MM.1S (cell line): ENCODE measurements at regions not wholly inside any gene's neighbourhood (a gene's known extent, or its start where the extent isn't known, plus 50 kb on each side); places are given as distances from the start of the nearest gene placed in this dataset.

Experiments
- DNase-seq: peaks from one replicate; pipeline ENCODE4 v3.0.0-alpha.2; 2015
- H2AFZ ChIP-seq: fragments of 300-600 bp; sonication (generic); 2 replicates; pipeline ENCODE4 v1.6.0; 2016; ENCODE audit warnings: antibody characterized with exemption, low read length
- H3F3A ChIP-seq: fragments of 300-600 bp; sonication (generic); 2 replicates; pipeline ENCODE4 v1.6.1; 2016; ENCODE audit warnings: mild to moderate bottlenecking, antibody characterized with exemption, low read length, moderate library complexity, mixed read lengths; ENCODE audit not compliant: insufficient read depth
- H3K27ac ChIP-seq: fragments of 300-600 bp; sonication (generic); 2 replicates; pipeline ENCODE4 v1.5.1; 2016; ENCODE audit warnings: mild to moderate bottlenecking, low read length
- H3K27me3 ChIP-seq: fragments of 300-600 bp; sonication (generic); replicated peaks from 2 replicates; pipeline ENCODE4 v1.6.0; 2016; ENCODE audit warnings: low read length; ENCODE audit not compliant: insufficient read depth
- H3K36me3 ChIP-seq: fragments of 300-600 bp; sonication (generic); replicated peaks from 2 replicates; pipeline ENCODE4 v1.6.1; 2016; ENCODE audit warnings: mild to moderate bottlenecking, low read length, mixed read lengths; ENCODE audit not compliant: insufficient read depth
- H3K4me1 ChIP-seq: fragments of 300-600 bp; sonication (generic); 2 replicates; pipeline ENCODE4 v1.6.1; 2016; ENCODE audit warnings: low read length, mixed read lengths
- H3K4me2 ChIP-seq: fragments of 300-600 bp; sonication (generic); 2 replicates; pipeline ENCODE4 v1.6.0; 2016; ENCODE audit warnings: low read depth, low read length
- H3K4me3 ChIP-seq: fragments of 300-600 bp; sonication (generic); 2 replicates; pipeline ENCODE4 v1.5.1; 2016; ENCODE audit warnings: low read length, mixed read lengths
- H3K79me2 ChIP-seq: fragments of 300-600 bp; sonication (generic); 2 replicates; pipeline ENCODE4 v1.6.1; 2016; ENCODE audit warnings: mixed run types, low read length, mixed read lengths
- H3K9ac ChIP-seq: fragments of 300-600 bp; sonication (generic); 2 replicates; pipeline ENCODE4 v1.6.1; 2016; ENCODE audit warnings: low read length, mixed read lengths
- H3K9me2 ChIP-seq: fragments of 300-600 bp; sonication (generic); replicated peaks from 2 replicates; pipeline ENCODE4 v1.6.1; 2016; ENCODE audit warnings: mild to moderate bottlenecking, low read length, mixed read lengths; ENCODE audit not compliant: insufficient read depth
- H3K9me3 ChIP-seq: fragments of 300-600 bp; sonication (generic); replicated peaks from 2 replicates; pipeline ENCODE4 v1.6.1; 2016; ENCODE audit warnings: mild to moderate bottlenecking, low read length, mixed read lengths; ENCODE audit not compliant: insufficient read depth
- H4K20me1 ChIP-seq: fragments of 300-600 bp; sonication (generic); 2 replicates; pipeline ENCODE4 v1.6.1; 2016; ENCODE audit warnings: mild to moderate bottlenecking, low read length, moderate library complexity, mixed read lengths; ENCODE audit not compliant: insufficient read depth
- CTCF ChIP-seq: fragments of 300-600 bp; sonication (generic); IDR thresholded peaks from 2 replicates; pipeline ENCODE4 v1.5.1; 2016; ENCODE audit warnings: antibody characterized with exemption, low read length, mixed read lengths
- EZH2 ChIP-seq: fragments of 300-600 bp; sonication (generic); optimal IDR thresholded peaks from 2 replicates; pipeline ENCODE3; 2017; ENCODE audit warnings: low read depth, mild to moderate bottlenecking, antibody characterized with exemption, low read length, mixed read lengths
- EZH2phosphoT487 ChIP-seq: fragments of 300-600 bp; sonication (generic); IDR thresholded peaks from 2 replicates; pipeline ENCODE4 v1.6.1; 2018; ENCODE audit warnings: antibody characterized with exemption, low read length

GRCh38 chr10:128914681-128915080 lies 552.4 kb upstream of the MGMT start:
- Histone ChIP-seq H3K27ac (no peak overlapping the region), H3K9ac (no peak overlapping the region), H3K4me3 (no peak overlapping the region), H3K27me3 (no peaks in the 10 kb centered on the region), H3K9me2 (no peaks in the 10 kb centered on the region), H3K79me2 (no peaks in the 10 kb centered on the region), H2AFZ (no peak overlapping the region), H3K4me2 (peak overlapping the region; percentile 67; the same call in 1 of the 2 replicates), H3K36me3 (no peaks in the 10 kb centered on the region), H4K20me1 (no peaks in the 10 kb centered on the region), H3K9me3 (no peaks in the 10 kb centered on the region), H3K4me1 (peaks cover 29% of the 10 kb centered on the region), H3F3A (peaks cover 18% of the 10 kb centered on the region)
- TF ChIP-seq EZH2, result no peak
- no peak for TF ChIP-seq EZH2phosphoT487
- TF ChIP-seq CTCF, result no peak
- no peak for DNase-seq

- DNase-seq, result no peak
- peaks cover 18% of the 10 kb centered on the region for H3F3A ChIP-seq
- H3K4me1 ChIP-seq, result peaks cover 29% of the 10 kb centered on the region
- H3K27me3 ChIP-seq, result no peaks in the 10 kb centered on the region
- no peaks in the 10 kb centered on the region for H3K9me3 ChIP-seq
- H4K20me1 ChIP-seq, result no peaks in the 10 kb centered on the region
- H3K4me2 ChIP-seq, result no peak overlapping the region
- no peaks in the 10 kb centered on the region for H3K9me2 ChIP-seq
- H3K4me3 ChIP-seq, result no peak overlapping the region
- TF ChIP-seq EZH2phosphoT487 (no peak), EZH2 (no peak), CTCF (no peak)
- no peak overlapping the region for H3K27ac ChIP-seq
- no peaks in the 10 kb centered on the region for H3K79me2 ChIP-seq
- H2AFZ ChIP-seq, result no peak overlapping the region
- H3K9ac ChIP-seq, result no peak overlapping the region
- H3K36me3 ChIP-seq, result no peaks in the 10 kb centered on the region
These were observed 551.4 kb upstream of the MGMT start for GRCh38 chr10:128915630-128916029.

- Histone ChIP-seq H3K9ac (no peak overlapping the region), H3K36me3 (no peaks in the 10 kb centered on the region), H3K9me3 (no peaks in the 10 kb centered on the region), H4K20me1 (no peaks in the 10 kb centered on the region), H3K4me1 (peaks cover 29% of the 10 kb centered on the region), H3K79me2 (no peaks in the 10 kb centered on the region), H2AFZ (no peak overlapping the region), H3K27ac (no peak overlapping the region), H3K27me3 (no peaks in the 10 kb centered on the region), H3K4me3 (no peak overlapping the region), H3K9me2 (no peaks in the 10 kb centered on the region), H3K4me2 (no peak overlapping the region), H3F3A (peaks cover 18% of the 10 kb centered on the region)
- DNase-seq, result no peak
- TF ChIP-seq CTCF, result no peak
These were observed 550.7 kb upstream of the MGMT start for GRCh38 chr10:128916383-128916782.
